ENCODE measurements at regions not wholly inside any gene's neighbourhood (a gene's known extent, or its start where the extent isn't known, plus 50 kb on each side); places are given as distances from the start of the nearest gene placed in this dataset.
A peak's percentile ranks its signal among the peaks of the same experiment; 100 is the strongest.
"Not testable (repeated sequence)": the region's sequence is repeated elsewhere in the genome, so short reads cannot be mapped to it uniquely, and the experiment has no call there.

GRCh38 chr5:50343715-50344114 lies 97.4 kb downstream of the EMB start:
- no peak overlapping the region for H3K4me3 ChIP-seq (ENCODE audit: low read length)
- no peak for DNase-seq (ENCODE audit: low read depth)
- no peak for TF ChIP-seq CTCF (conservative IDR thresholded peaks at IDR 0.05; ENCODE audit: low read depth, low read length)

DNA sequence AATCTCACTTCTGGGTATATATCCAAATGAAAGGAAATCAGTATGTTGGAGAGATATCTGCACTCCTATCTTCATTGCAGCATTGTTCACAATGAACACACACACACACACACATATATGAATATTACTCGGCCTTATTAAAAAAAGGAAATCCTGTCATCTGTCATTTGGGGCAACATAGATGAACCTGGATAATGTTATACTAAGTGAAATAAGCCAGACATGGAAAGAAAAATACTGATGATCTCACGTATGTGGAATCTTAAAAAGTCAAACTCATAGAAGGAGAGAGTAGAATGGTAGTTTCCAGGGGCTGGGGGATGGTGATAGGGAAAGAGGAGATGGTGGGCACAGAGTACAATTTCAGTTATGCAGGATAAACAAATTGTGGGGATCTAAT lies 100.3 kb downstream of the EMB start:
- TF ChIP-seq CTCF (conservative IDR thresholded peaks at IDR 0.05; ENCODE audit: low read depth, low read length), result no peak
- no peak overlapping the region for H3K4me3 ChIP-seq (ENCODE audit: low read length)
- no peak for DNase-seq (ENCODE audit: low read depth)

GRCh38 chr5:50330633-50331032 lies 110.5 kb downstream of the EMB start:
- not testable (repeated sequence) for DNase-seq (ENCODE audit: low read depth)

GRCh38 chr5:50328193-50328729 lies 112.8 kb downstream of the EMB start:
- TF ChIP-seq CTCF (conservative IDR thresholded peaks at IDR 0.05; ENCODE audit: low read depth, low read length), result no peak
- no peak overlapping the region for H3K4me3 ChIP-seq (ENCODE audit: low read length)
- no peak for DNase-seq (ENCODE audit: low read depth)

More at GRCh38 chr5:50330633-50331032, 110.5 kb downstream of the EMB start:
- not testable (repeated sequence) for H3K4me3 ChIP-seq (ENCODE audit: low read length)

DNA sequence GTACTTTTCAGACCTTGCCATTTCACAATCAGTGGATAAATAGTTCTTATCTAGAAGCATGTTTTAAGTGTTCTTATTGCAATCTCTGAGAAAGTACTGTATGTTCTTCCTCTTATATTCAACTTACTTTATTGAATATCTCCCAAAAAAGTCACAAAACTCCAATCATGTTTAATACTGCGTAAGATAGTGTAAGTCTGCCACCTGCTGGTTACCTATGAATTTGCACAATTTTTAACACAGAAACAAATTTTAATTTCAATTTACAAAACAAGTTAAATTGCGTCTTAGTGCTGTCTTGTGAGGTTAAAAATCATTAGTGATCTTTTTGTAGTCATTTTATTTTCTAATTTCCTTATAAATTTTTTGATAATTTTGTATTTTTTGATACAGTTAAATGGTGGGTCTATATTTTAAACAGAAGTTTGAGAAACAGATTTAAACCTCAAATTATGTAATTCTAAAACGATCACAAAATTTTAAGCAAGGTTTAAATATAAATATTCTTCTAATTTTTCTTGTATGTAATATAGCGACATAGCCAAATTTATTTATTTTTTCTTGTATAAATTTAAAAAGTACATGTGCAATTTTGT lies 115.8 kb downstream of the EMB start:
- peak; percentile 0 for DNase-seq (ENCODE audit: low read depth)
- TF ChIP-seq CTCF (conservative IDR thresholded peaks at IDR 0.05; ENCODE audit: low read depth, low read length), result peak; percentile 69
- H3K4me3 ChIP-seq (ENCODE audit: low read length), result no peak overlapping the region

GRCh38 chr5:50320131-50320749 lies 120.8 kb downstream of the EMB start:
- H3K4me3 ChIP-seq (ENCODE audit: low read length), result no peak overlapping the region
- no peak for TF ChIP-seq CTCF (conservative IDR thresholded peaks at IDR 0.05; ENCODE audit: low read depth, low read length)
- DNase-seq (ENCODE audit: low read depth), result no peak

DNA sequence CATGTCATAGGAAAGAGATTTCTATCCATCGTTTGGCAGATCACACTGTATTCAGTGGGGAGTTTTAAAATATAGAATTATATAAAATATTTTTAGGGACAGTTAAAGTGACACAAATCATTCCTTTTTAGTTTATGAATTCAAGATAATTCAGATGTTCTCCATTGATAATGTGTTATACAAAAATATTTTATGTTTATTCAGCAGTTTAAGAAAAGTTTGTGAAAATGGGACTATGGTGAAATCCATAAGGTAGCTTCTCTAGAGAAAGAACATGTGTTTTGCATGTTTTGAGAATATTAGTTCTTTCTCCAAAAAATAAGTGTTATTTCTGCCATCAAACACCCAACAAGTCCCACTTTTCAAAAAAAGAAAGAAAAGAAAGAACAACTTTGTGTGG lies 122.9 kb downstream of the EMB start:
- TF ChIP-seq CTCF (conservative IDR thresholded peaks at IDR 0.05; ENCODE audit: low read depth, low read length), result no peak
- no peak overlapping the region for H3K4me3 ChIP-seq (ENCODE audit: low read length)
- no peak for DNase-seq (ENCODE audit: low read depth)

GRCh38 chr5:50306488-50306887 lies 134.6 kb downstream of the EMB start:
- not testable (repeated sequence) for DNase-seq (ENCODE audit: low read depth); H3K4me3 ChIP-seq (ENCODE audit: low read length)

Data from retinal pigment epithelial cell (primary cell).